ENCODE measurements at regions not wholly inside any gene's neighbourhood (a gene's known extent, or its start where the extent isn't known, plus 50 kb on each side); places are given as distances from the start of the nearest gene placed in this dataset.

DNA sequence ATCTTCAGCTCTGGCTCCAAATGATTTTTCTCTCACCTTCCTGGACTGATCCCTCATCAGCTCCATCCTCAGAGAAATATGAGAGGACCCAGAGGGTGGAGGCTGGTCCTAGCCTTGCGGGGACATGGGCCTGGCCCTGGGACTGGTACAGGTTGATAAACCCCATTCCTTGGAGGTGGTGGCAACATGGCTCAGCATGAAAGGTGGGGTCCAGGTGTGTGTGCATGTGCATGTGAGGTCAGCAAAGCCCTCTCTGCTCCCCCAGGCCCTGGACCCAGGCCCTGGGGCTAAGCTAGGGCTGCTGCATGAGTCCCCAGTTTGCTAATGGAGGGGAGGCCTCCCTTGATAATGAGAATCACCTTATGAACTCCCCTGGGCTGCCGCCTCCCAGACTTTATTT lies 363.1 kb downstream of the MATN1 start:
- DNase-seq (ENCODE audit: low spot score), result no peak

DNA sequence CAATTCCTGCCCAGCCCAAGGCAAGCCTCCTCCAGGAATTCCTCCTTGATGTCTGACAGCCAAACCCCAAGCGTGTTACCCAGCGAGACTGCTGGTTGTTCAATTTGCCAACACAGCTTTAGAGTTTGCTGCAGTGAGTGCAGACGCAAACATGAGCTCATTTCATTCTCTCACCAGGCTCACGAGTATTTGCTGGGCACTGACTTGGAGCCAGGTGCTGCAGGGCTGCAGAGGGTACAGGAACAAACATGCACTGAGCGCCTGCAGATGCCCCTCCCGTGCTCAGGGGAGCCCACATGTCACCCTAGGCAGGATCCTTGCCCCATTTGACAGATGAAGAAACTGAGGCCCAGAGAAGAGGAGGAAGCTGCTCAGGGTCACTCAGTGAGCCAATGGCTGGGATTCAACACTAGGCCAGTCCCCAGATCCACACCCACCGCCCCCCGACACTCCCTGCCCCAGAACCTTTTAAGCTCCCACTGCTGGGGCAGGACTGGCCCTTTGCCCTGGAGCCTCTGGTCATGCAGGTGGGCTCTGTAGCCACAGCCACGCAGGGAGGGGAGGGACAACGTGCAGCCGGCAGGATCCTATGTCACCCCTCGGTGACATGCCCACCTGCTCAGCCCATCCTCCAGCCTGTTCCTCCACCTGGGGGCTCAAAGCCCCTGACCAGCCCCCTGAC lies 363.7 kb downstream of the MATN1 start:
- DNase-seq (ENCODE audit: low spot score), result no peak

DNA sequence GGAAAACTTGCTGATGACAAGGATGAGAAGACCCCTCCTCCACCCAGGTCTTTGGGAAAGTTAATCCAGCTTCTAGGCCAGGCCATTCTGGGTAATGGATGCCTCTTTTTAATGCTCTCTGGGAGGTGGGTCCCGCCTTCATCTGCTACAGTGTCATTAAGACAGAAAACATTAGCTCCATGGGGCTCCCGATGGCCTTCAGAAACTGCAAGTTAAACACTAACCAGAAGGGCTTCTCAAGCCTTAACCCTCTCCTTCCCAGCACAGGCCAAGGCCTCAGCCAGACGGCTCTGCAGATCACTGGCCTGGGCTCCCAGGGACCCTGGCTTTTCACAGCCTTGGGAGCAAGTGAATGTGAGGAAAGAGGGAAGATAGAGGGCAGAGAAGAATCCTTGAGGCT lies 364.9 kb downstream of the MATN1 start:
- DNase-seq (ENCODE audit: low spot score), result no peak

GRCh38 chr1:30356839-30357238 lies 366.5 kb downstream of the MATN1 start:
- DNase-seq (ENCODE audit: low spot score), result no peak

GRCh38 chr1:30354410-30354809 lies 369.0 kb downstream of the MATN1 start:
- no peak for DNase-seq (ENCODE audit: low spot score)

DNA sequence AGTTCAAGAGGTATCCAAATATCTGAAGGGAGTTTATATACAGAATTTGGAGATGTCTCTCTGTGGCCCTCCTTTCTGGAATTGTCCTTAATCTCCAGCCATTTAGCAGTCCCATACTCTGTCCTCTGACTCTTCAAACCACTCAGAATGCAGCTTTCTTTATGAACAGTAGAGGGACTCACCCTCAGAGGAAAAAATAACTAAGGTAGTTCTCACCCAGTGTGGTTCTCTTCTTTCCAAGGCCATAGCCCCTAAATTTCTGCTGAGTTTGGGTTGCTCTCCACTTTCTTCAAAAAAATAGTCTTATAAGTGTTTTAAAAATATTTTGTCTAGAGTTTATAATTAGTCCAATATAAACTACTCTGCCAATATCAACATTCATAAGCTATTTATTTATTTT lies 369.7 kb downstream of the MATN1 start:
- no peak for DNase-seq (ENCODE audit: low spot score)

- DNase-seq (ENCODE audit: low spot score), result no peak
These were observed 375.2 kb downstream of the MATN1 start for GRCh38 chr1:30348147-30348546.

DNA sequence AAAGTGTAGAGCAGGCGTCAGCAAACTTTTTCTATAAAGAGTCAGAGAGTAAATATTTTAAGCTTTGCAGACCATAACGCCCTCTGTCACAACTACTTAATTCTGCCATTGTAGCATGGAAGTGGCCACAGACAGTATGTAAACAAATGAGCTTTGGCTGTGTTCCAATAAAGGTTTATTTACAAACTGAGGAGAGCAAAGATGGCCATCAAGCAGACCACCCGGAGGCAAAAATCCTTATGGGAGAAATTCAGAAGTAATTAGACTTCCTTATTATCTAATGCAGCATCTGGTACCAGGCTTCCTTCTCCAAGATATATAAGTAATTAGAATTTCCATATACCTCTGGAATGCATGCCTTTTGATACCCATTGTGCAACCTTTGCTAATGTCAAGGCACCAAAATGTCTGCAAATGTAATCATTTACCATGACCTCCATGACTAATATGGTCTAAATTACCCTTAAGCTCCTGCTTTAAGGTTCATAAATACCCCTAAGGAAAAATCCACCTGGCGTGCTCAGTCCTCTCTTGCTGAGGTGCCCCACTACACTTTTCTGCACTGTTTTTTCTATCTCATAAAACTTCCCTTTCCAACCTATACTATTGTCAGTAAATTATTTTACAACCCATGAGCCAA lies 377.8 kb downstream of the MATN1 start:
- no peak for DNase-seq (ENCODE audit: low spot score)

DNA sequence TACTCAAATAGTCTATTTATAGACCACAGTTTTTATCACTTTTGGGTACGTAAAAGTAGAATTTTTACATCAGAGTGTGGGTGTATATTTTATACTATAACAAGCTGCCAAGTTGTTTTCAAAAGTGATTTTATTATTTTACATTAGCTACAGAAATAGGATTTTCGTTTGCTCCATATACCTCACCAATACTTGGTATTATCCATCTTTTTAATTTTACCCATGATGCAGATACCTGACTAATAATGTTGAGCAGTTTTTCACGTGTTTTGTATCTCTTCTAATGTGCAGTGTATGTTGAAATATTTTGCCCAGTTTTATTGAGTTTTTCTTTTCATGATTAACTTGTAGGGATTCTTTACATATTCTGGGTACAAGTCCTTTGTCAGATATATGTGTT lies 379.8 kb downstream of the MATN1 start:
- no peak for DNase-seq (ENCODE audit: low spot score)

DNA sequence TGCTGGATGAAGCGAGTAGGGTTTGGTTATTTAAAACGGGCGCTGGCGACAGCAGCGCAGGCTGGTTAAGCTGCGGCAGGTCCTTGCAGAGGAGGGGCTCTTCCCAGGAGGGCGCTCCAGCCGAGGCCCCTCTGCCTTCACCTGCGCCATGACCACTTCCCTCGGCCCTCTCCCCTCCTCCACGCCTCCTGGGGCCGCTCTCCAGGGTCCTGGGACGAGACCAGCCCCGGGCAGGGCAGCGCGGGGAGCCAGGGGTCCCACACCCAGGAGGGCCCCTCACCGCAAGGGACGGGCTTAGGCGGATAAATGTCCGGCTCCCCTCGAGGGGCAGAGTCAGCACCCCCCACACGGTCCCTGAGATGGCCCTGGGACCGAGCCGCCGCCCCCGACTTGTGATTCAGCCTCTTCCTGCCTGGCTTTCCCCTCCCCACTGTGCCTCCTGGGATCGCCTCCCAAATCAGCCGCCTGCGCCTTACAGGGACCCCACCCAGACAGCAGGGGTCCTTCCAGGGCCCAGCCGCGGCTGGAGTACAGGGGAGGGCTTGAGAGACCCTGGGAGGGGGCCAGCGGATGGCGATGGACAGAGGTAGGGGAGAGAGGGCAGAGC lies 380.7 kb downstream of the MATN1 start:
- no peak for DNase-seq (ENCODE audit: low spot score)

- no peak for DNase-seq (ENCODE audit: low spot score)
These were observed 382.5 kb downstream of the MATN1 start for GRCh38 chr1:30340934-30341333.

- DNase-seq (ENCODE audit: low spot score), result no peak
These were observed 383.5 kb downstream of the MATN1 start for GRCh38 chr1:30339866-30340265.

DNA sequence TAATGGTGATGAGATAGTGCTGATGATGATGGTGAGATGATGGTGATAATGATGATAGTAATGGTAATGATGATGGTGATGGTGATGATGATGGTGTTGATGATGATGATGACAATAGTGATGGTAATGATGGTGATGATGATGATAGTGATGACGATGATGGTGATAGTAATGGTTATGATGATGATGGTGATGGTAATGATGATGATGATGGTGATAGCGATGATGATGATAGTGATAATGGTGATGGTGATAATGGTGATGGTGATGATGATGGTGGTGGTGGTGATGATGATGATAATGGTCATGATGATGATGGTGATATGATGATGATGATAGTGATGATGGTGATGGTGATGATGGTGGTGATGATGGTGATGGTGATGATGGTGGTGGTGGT lies 384.6 kb downstream of the MATN1 start:
- no peak for DNase-seq (ENCODE audit: low spot score)

GRCh38 chr1:30337324-30337620 lies 386.1 kb downstream of the MATN1 start:
- DNase-seq (ENCODE audit: low spot score), result no peak

DNA sequence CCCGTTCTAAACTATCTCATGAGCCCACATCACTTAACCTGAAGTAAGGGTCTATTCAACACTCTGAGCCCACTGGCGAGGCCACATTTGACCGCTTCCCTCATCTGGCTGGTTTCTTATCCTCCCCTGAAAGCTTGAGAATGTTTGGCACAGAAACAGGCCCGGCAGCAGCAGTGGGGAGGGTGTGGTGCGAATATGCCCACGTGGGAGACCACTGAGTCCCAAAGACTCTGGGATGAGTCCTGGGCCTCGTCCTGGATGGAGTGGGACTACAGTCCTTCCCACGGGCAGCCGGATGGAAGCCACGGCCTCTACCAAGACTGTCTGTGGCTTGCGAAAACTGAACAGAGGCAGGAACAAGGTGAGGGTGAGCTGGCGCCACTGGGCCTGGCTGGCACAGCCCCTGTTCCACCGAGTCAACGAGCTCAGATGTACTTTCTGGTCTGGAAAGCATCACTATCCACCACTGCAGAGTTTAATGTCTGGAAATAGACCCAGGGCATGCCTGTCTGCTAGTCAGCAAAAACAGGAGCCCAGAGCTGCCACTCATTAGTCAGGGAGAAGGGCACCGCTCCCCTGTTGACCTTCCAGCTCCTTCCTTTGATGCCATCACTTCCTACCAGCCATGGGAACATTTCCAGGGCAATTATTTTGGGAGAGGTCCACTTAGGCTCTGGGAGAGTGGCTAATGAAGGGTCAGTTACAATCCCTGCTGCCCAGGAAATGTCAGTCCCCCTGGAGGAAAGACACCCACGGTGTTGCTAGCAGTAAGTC lies 386.6 kb downstream of the MATN1 start:
- DNase-seq (ENCODE audit: low spot score), result no peak

DNA sequence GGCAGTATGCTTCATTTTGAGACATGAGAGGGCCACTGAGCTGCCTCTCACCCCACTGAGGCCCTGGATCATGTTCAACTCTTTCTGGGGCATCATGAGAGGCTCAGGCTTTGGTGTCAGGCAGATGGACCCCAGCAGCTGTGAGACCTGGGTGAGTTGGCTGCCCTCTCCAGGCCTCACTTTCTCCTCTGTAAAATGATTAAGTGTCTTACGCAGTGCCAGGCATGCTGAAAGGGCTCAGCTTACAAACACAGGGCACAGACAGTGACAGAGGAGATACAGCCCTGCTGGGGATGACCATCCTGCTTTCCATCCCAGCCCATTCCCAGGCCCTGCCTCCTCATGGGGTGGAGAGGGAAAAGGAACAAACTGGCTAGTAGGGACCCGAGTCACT lies 387.4 kb downstream of the MATN1 start:
- DNase-seq (ENCODE audit: low spot score), result no peak

GRCh38 chr1:30335389-30335996 lies 387.9 kb downstream of the MATN1 start:
- no peak for DNase-seq (ENCODE audit: low spot score)

- no peak for DNase-seq (ENCODE audit: low spot score)
These were observed 388.6 kb downstream of the MATN1 start for GRCh38 chr1:30334767-30335166.

- DNase-seq (ENCODE audit: low spot score), result no peak
These were observed 391.0 kb downstream of the MATN1 start for GRCh38 chr1:30332116-30333094.

DNA sequence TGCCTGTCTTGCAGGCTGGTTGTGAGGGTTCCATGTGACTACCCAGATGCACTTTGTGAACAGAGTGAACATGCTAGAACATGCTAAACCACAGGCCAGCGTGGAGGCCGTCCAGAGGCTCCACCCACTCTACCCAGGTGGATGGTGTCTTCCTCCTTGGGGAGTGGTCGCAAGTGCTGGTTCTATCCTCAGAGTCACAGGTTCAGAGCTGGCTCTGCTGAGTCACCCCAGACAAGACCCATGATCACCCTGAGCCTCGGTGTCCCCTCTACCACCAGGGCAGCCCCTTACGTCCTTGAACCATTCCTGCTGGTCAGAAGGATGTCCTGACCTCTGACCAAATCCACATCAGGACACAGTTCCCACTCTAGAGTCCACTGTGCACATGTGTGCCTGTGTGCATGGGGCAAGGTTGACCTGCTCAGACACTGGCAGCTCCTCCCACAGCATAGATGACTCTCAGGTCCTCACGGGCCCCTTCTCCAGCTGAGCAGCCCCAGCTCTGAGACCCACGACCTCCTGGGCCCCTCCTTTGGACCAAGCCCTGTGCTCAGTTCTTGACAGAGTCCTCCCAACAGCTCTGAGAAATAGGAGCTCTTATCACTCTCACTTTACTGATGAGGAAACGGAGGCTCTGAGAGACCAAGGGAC lies 391.8 kb downstream of the MATN1 start:
- no peak for DNase-seq (ENCODE audit: low spot score)

GRCh38 chr1:30330644-30331043 lies 392.7 kb downstream of the MATN1 start:
- no peak for DNase-seq (ENCODE audit: low spot score)
